ENCODE measurements at regions not wholly inside any gene's neighbourhood (a gene's known extent, or its start where the extent isn't known, plus 50 kb on each side); places are given as distances from the start of the nearest gene placed in this dataset.

DNA sequence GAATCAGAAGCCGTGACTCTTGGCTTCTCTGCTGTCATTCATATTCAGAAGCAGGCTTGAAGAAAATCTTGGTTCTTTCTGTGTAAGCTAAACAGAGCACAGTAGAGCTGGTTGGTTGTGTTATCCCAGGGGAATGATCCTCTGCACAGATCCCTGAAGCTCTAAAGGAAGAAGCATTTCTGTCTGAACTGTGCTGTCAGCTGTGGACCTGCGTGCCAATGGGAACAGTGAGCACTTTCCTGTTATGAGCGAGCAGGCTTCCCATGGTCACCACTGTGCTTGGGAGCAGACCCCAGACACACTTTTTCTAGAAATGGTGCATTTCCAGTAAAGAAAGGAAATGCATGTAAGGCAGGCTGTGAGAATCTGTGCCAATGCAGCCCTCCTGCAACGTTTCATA lies 490.2 kb downstream of the EPM2A start:
- peaks cover 13% of the 10 kb centered on the region for H3K27me3 Mint-ChIP-seq
- POLR2A ChIA-PET: no interaction called here
- ATAC-seq (ENCODE audit: low read depth): no peak

DNA sequence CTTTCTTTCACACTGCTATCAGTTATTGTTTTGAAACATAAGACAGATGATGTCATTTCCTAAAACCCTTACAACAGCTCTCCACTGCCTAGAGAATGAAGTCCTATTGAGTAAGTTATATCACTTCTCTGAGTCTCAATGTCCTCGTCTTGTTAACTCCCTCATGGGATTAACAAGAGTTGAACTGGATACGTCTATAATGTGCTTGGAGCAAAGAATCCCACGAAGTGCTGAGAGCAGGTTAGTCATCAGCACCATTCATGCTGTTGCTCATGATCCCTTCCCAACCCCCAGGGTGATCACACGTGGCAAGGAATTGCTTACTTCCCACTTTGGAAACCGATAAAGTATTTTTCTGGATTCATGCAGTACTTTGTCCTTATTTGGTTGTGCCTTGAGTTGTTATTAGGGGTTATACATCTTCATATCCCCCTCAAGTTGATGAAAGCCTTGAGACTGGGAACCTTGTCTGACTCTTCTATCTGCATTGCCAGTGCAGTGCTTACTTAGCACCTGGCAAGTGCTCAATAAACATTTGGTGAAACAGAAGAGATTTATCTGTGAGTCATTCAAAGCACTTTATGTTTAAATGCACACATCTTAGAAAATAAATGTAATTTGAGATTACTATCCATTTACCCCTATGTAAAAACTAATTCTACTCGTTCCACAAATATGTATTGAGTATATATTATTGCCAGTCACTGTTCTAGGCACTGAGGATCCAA lies 487.5 kb downstream of the EPM2A start:
- no peak overlapping the region for H3K4me3 ChIP-seq (ENCODE audit: control extremely low read depth in 1 of 5, extremely low read depth in 1 of 5, insufficient read depth in 1 of 5, low read depth in 2 of 5, low read length in 4 of 5)
- ChIA-PET POLR2A (no interaction called here), CTCF (no interaction called here)
- no peak overlapping the region for H3K27ac ChIP-seq (ENCODE audit: low read length in 2 of 2)
- no peak overlapping the region for H3K4me2 ChIP-seq (replicated peaks; ENCODE audit: low read depth, low read length, poor library complexity, severe bottlenecking)
- Mint-ChIP-seq H3K9me3 (ENCODE audit: insufficient read depth) (no peaks in the 10 kb centered on the region), H3K4me1 (no peaks in the 10 kb centered on the region), H3K27ac (no peak overlapping the region), H3K4me3 (no peak overlapping the region), H3K27me3 (peaks cover 3% of the 10 kb centered on the region)
- TF ChIP-seq, protein P1, sequence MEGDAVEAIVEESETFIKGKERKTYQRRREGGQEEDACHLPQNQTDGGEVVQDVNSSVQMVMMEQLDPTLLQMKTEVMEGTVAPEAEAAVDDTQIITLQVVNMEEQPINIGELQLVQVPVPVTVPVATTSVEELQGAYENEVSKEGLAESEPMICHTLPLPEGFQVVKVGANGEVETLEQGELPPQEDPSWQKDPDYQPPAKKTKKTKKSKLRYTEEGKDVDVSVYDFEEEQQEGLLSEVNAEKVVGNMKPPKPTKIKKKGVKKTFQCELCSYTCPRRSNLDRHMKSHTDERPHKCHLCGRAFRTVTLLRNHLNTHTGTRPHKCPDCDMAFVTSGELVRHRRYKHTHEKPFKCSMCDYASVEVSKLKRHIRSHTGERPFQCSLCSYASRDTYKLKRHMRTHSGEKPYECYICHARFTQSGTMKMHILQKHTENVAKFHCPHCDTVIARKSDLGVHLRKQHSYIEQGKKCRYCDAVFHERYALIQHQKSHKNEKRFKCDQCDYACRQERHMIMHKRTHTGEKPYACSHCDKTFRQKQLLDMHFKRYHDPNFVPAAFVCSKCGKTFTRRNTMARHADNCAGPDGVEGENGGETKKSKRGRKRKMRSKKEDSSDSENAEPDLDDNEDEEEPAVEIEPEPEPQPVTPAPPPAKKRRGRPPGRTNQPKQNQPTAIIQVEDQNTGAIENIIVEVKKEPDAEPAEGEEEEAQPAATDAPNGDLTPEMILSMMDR (IDR thresholded peaks at IDR 0.05): no peak
- TF ChIP-seq EZH2 (IDR thresholded peaks at IDR 0.05; ENCODE audit: borderline replicate concordance, insufficient read depth, low read depth, low read length, poor library complexity, severe bottlenecking): no peak
- H3K79me2 ChIP-seq (ENCODE audit: control insufficient read depth, insufficient read depth, low read length): no peaks in the 10 kb centered on the region
- no peak overlapping the region for H2AFZ ChIP-seq (ENCODE audit: insufficient read depth, low read depth, low read length, poor library complexity, severe bottlenecking)
- H3K9me3 ChIP-seq (ENCODE audit: control extremely low read depth in 1 of 3, control insufficient read depth in 2 of 3, insufficient read depth in 1 of 3, low read length in 2 of 3): no peaks in the 10 kb centered on the region
- H3K27me3 ChIP-seq (replicated peaks in 1 of 4; ENCODE audit: control extremely low read depth in 1 of 4, control insufficient read depth in 3 of 4, insufficient read depth in 4 of 4, low read length in 3 of 4): no peaks in the 10 kb centered on the region
- H3K36me3 ChIP-seq (replicated peaks in 1 of 2; ENCODE audit: control extremely low read depth in 1 of 2, control insufficient read depth in 1 of 2, extremely low read depth in 1 of 2, insufficient read depth in 2 of 2, low read length in 1 of 2): no peaks in the 10 kb centered on the region
- no peak for ATAC-seq (ENCODE audit: low read depth)
- H3K9ac ChIP-seq (ENCODE audit: low read length): no peak overlapping the region
- no peaks in the 10 kb centered on the region for H4K20me1 ChIP-seq (ENCODE audit: control insufficient read depth, insufficient read depth, low read length, poor library complexity, severe bottlenecking)
- intact Hi-C loops (cut with micrococcal nuclease): no loop called here
- H3K4me1 ChIP-seq (ENCODE audit: control insufficient read depth in 2 of 2, insufficient read depth in 2 of 2, low read length in 2 of 2): no peaks in the 10 kb centered on the region
- DNase-seq: no peak
- 60% methylated on average over 2 of the region's 6 CpGs for WGBS (ENCODE audit: insufficient coverage)

More for the DNA sequence above, 490.2 kb downstream of the EPM2A start:
- DNase-seq: no peak
- H3K9me3 Mint-ChIP-seq (ENCODE audit: insufficient read depth): peaks cover 2% of the 10 kb centered on the region
- Histone ChIP-seq H3K9ac (ENCODE audit: low read length) (no peak overlapping the region), H3K9me3 (ENCODE audit: control extremely low read depth in 1 of 3, control insufficient read depth in 2 of 3, insufficient read depth in 1 of 3, low read length in 2 of 3) (no peaks in the 10 kb centered on the region), H3K4me2 (replicated peaks; ENCODE audit: low read depth, low read length, poor library complexity, severe bottlenecking) (no peak overlapping the region), H3K79me2 (ENCODE audit: control insufficient read depth, insufficient read depth, low read length) (no peaks in the 10 kb centered on the region), H3K4me3 (ENCODE audit: control extremely low read depth in 1 of 5, extremely low read depth in 1 of 5, insufficient read depth in 1 of 5, low read depth in 2 of 5, low read length in 4 of 5) (no peak overlapping the region), H3K36me3 (replicated peaks in 1 of 2; ENCODE audit: control extremely low read depth in 1 of 2, control insufficient read depth in 1 of 2, extremely low read depth in 1 of 2, insufficient read depth in 2 of 2, low read length in 1 of 2) (no peaks in the 10 kb centered on the region), H3K27ac (ENCODE audit: low read length in 2 of 2) (no peak overlapping the region), H4K20me1 (ENCODE audit: control insufficient read depth, insufficient read depth, low read length, poor library complexity, severe bottlenecking) (no peaks in the 10 kb centered on the region), H2AFZ (ENCODE audit: insufficient read depth, low read depth, low read length, poor library complexity, severe bottlenecking) (no peak overlapping the region), H3K27me3 (replicated peaks in 1 of 4; ENCODE audit: control extremely low read depth in 1 of 4, control insufficient read depth in 3 of 4, insufficient read depth in 4 of 4, low read length in 3 of 4) (no peaks in the 10 kb centered on the region), H3K4me1 (ENCODE audit: control insufficient read depth in 2 of 2, insufficient read depth in 2 of 2, low read length in 2 of 2) (no peaks in the 10 kb centered on the region)
- H3K27ac Mint-ChIP-seq: no peak overlapping the region
- CTCF ChIA-PET: no interaction called here
- TF ChIP-seq EZH2 (IDR thresholded peaks at IDR 0.05; ENCODE audit: borderline replicate concordance, insufficient read depth, low read depth, low read length, poor library complexity, severe bottlenecking): no peak
- TF ChIP-seq, protein P1 (IDR thresholded peaks at IDR 0.05): no peak
- H3K4me3 Mint-ChIP-seq: no peak overlapping the region
- H3K4me1 Mint-ChIP-seq: no peaks in the 10 kb centered on the region
- WGBS (ENCODE audit: insufficient coverage): 90% methylated on average over 4 of the region's 4 CpGs
- intact Hi-C loops (cut with micrococcal nuclease): no loop called here
